ENCODE measurements at regions not wholly inside any gene's neighbourhood (a gene's known extent, or its start where the extent isn't known, plus 50 kb on each side); places are given as distances from the start of the nearest gene placed in this dataset.

GRCh38 chr3:130288670-130289069 lies 56.8 kb upstream of the COL6A5 start:
- H3K4me1 ChIP-seq (ENCODE audit: control insufficient read depth, insufficient read depth, low read length) = no peaks in the 10 kb centered on the region
- H3K27me3 ChIP-seq (ENCODE audit: control insufficient read depth, insufficient read depth, low read length) = no peaks in the 10 kb centered on the region
- H3K27ac ChIP-seq (ENCODE audit: low read depth, low read length) = no peak overlapping the region
- H3K4me3 ChIP-seq (ENCODE audit: low read length) = no peak overlapping the region
- H3K9ac ChIP-seq (ENCODE audit: low read length) = no peak overlapping the region
- no peaks in the 10 kb centered on the region for H3K36me3 ChIP-seq (ENCODE audit: control insufficient read depth, insufficient read depth, low read length)

- H3K27ac ChIP-seq (ENCODE audit: low read depth, low read length) = no peak overlapping the region
- no peaks in the 10 kb centered on the region for H3K36me3 ChIP-seq (ENCODE audit: control insufficient read depth, insufficient read depth, low read length)
- H3K9ac ChIP-seq (ENCODE audit: low read length) = no peak overlapping the region
- no peak overlapping the region for H3K4me3 ChIP-seq (ENCODE audit: low read length)
- H3K4me1 ChIP-seq (ENCODE audit: control insufficient read depth, insufficient read depth, low read length) = no peaks in the 10 kb centered on the region
- no peaks in the 10 kb centered on the region for H3K27me3 ChIP-seq (ENCODE audit: control insufficient read depth, insufficient read depth, low read length)
These were observed 54.3 kb upstream of the COL6A5 start for GRCh38 chr3:130291148-130291547.

GRCh38 chr3:130293247-130293646 lies 52.2 kb upstream of the COL6A5 start:
- Histone ChIP-seq H3K4me1 (ENCODE audit: control insufficient read depth, insufficient read depth, low read length) (no peaks in the 10 kb centered on the region), H3K9ac (ENCODE audit: low read length) (no peak overlapping the region), H3K36me3 (ENCODE audit: control insufficient read depth, insufficient read depth, low read length) (no peaks in the 10 kb centered on the region), H3K4me3 (ENCODE audit: low read length) (no peak overlapping the region), H3K27me3 (ENCODE audit: control insufficient read depth, insufficient read depth, low read length) (no peaks in the 10 kb centered on the region), H3K27ac (ENCODE audit: low read depth, low read length) (no peak overlapping the region)

Data from rectal smooth muscle tissue (tissue), 1 donor.